ENCODE measurements at regions not wholly inside any gene's neighbourhood (a gene's known extent, or its start where the extent isn't known, plus 50 kb on each side); places are given as distances from the start of the nearest gene placed in this dataset.

- DNase-seq = no peak
Measured at GRCh38 chr11:81080476-81080875, 1639.6 kb upstream of the TENM4 start.

- DNase-seq = no peak
Measured at GRCh38 chr11:81072273-81072672, 1631.4 kb upstream of the TENM4 start.

- DNase-seq = no peak
Measured at GRCh38 chr11:81071606-81072005, 1630.8 kb upstream of the TENM4 start.

- DNase-seq = no peak
Measured at GRCh38 chr11:81070948-81071347, 1630.1 kb upstream of the TENM4 start.

GRCh38 chr11:81059356-81059755 lies 1618.5 kb upstream of the TENM4 start:
- no peak for DNase-seq

GRCh38 chr11:81052344-81053158 lies 1611.7 kb upstream of the TENM4 start:
- DNase-seq = no peak

- no peak for DNase-seq
Measured at GRCh38 chr11:81039916-81040524, 1599.2 kb upstream of the TENM4 start.

- no peak for DNase-seq
Measured at GRCh38 chr11:81036168-81036870, 1595.5 kb upstream of the TENM4 start.

GRCh38 chr11:81033779-81034540 lies 1593.1 kb upstream of the TENM4 start:
- DNase-seq = peak; percentile 95

GRCh38 chr11:81032906-81033305 lies 1592.1 kb upstream of the TENM4 start:
- DNase-seq = no peak

- DNase-seq = no peak
Measured at GRCh38 chr11:81030186-81030585, 1589.4 kb upstream of the TENM4 start.

- no peak for DNase-seq
Measured at GRCh38 chr11:81026032-81026431, 1585.2 kb upstream of the TENM4 start.

GRCh38 chr11:81022057-81022456 lies 1581.2 kb upstream of the TENM4 start:
- DNase-seq = no peak

- no peak for DNase-seq
Measured at GRCh38 chr11:81010631-81011030, 1569.8 kb upstream of the TENM4 start.

- no peak for DNase-seq
Measured at GRCh38 chr11:81007046-81007445, 1566.2 kb upstream of the TENM4 start.

- DNase-seq = no peak
Measured at GRCh38 chr11:81005595-81005994, 1564.8 kb upstream of the TENM4 start.

GRCh38 chr11:81004576-81004975 lies 1563.7 kb upstream of the TENM4 start:
- no peak for DNase-seq

- DNase-seq = no peak
Measured at GRCh38 chr11:81002374-81002773, 1561.5 kb upstream of the TENM4 start.

- DNase-seq = no peak
Measured at GRCh38 chr11:81000735-81001134, 1559.9 kb upstream of the TENM4 start.

GRCh38 chr11:81000334-81000733 lies 1559.5 kb upstream of the TENM4 start:
- no peak for DNase-seq

GRCh38 chr11:80995523-80995922 lies 1554.7 kb upstream of the TENM4 start:
- no peak for DNase-seq

GRCh38 chr11:80993536-80993935 lies 1552.7 kb upstream of the TENM4 start:
- no peak for DNase-seq

- no peak for DNase-seq
Measured at GRCh38 chr11:80990885-80991284, 1550.1 kb upstream of the TENM4 start.

Data from NCI-H1105 treated with DMSO at 0.1 percent for 48 hours (cell line).